IMR-90 (cell line): ENCODE measurements at regions not wholly inside any gene's neighbourhood (a gene's known extent, or its start where the extent isn't known, plus 50 kb on each side); places are given as distances from the start of the nearest gene placed in this dataset.

Source experiments
- ATAC-seq: fragments of 200-7000 bp; cut with Tn5 transposase; 2 replicates; pipeline ENCODE4 v1.9.1; 2020; ENCODE audit warnings: low read depth, mild to moderate bottlenecking, moderate library complexity
- BruUV-seq: library from RNA; stranded (reverse); fragments of 400-500 nt; replicated peaks from 2 replicates; lab custom pipeline; 2021; lab: Mats Ljungman, UMichigan
- CTCF ChIA-PET: fragments of 300-600 bp; formaldehyde crosslinking; extraction: SDS; loops from one replicate; lab custom pipeline; 2021; ENCODE audit warnings: antibody characterized with exemption; lab: Yijun Ruan, JAX
- POLR2A ChIA-PET: fragments of 300-600 bp; sonication (Branson Sonifier 250); formaldehyde crosslinking; loops from one replicate; lab custom pipeline; 2022; ENCODE audit warnings: antibody characterized with exemption; ENCODE audit not compliant: unreplicated experiment; lab: Charles Lee
- DNase-seq: peaks from one replicate; pipeline ENCODE4 v3.0.0; 2013
- H2AFZ ChIP-seq: replicated peaks from 2 replicates; pipeline ENCODE3; 2013; ENCODE audit warnings: low read length, mild to moderate bottlenecking; ENCODE audit not compliant: poor library complexity
- H2AK5ac ChIP-seq: 2 replicates; pipeline ENCODE4 v1.6.1; 2013; ENCODE audit warnings: low read depth, low read length, inconsistent platforms
- H2AK9ac ChIP-seq: replicated peaks from 2 replicates; pipeline ENCODE3; 2013; ENCODE audit warnings: mild to moderate bottlenecking, low read depth, low read length, moderate library complexity; ENCODE audit not compliant: poor library complexity
- H2BK120ac ChIP-seq: 2 replicates; pipeline ENCODE4 v1.6.1; 2013; ENCODE audit warnings: low read depth, low read length, inconsistent platforms
- H2BK15ac ChIP-seq: 3 replicates; pipeline ENCODE4 v1.6.1; 2013; ENCODE audit warnings: low read depth, low read length, inconsistent platforms
- H2BK20ac ChIP-seq: 2 replicates; pipeline ENCODE4 v1.6.1; 2013; ENCODE audit warnings: low read depth, mild to moderate bottlenecking, inconsistent platforms, low read length, moderate library complexity
- H2BK5ac ChIP-seq: 2 replicates; pipeline ENCODE4 v1.6.1; 2013; ENCODE audit warnings: mild to moderate bottlenecking, low read depth, low read length, inconsistent platforms; ENCODE audit not compliant: poor library complexity, severe bottlenecking
- H3K14ac ChIP-seq: replicated peaks from 2 replicates; pipeline ENCODE4 v1.6.1; 2013; ENCODE audit warnings: low read depth, low read length, inconsistent platforms
- H3K18ac ChIP-seq: 2 replicates; pipeline ENCODE4 v1.6.1; 2013; ENCODE audit warnings: low read depth, low read length, control low read depth
- H3K23ac ChIP-seq: 2 replicates; pipeline ENCODE4 v1.6.1; 2013; ENCODE audit warnings: low read depth, low read length, inconsistent platforms
- H3K27ac ChIP-seq: 2 replicates; pipeline ENCODE4 v1.5.1; 2013; ENCODE audit warnings: mild to moderate bottlenecking, control low read depth, low read length; ENCODE audit not compliant: insufficient read depth
- H3K27me3 ChIP-seq: 2 replicates; pipeline ENCODE4 v1.6.1; 2013; ENCODE audit warnings: low read length; ENCODE audit not compliant: control insufficient read depth, insufficient read depth
- H3K36me3 ChIP-seq: 2 replicates; pipeline ENCODE4 v1.6.1; 2013; ENCODE audit warnings: low read length, mixed read lengths; ENCODE audit not compliant: control insufficient read depth, insufficient read depth
- H3K4ac ChIP-seq: 2 replicates; pipeline ENCODE4 v1.6.1; 2013; ENCODE audit warnings: low read depth, low read length, inconsistent platforms
- H3K4me1 ChIP-seq: 2 replicates; pipeline ENCODE4 v1.6.1; 2013; ENCODE audit warnings: low read length, mixed read lengths; ENCODE audit not compliant: control insufficient read depth, insufficient read depth
- H3K4me2 ChIP-seq: 2 replicates; pipeline ENCODE4 v1.6.1; 2013; ENCODE audit warnings: low read depth, mild to moderate bottlenecking, control low read depth, low read length, moderate library complexity
- H3K4me3 ChIP-seq: 2 replicates; pipeline ENCODE4 v1.5.1; 2013; ENCODE audit warnings: low read depth, mild to moderate bottlenecking, control low read depth, low read length, moderate library complexity; ENCODE audit not compliant: insufficient read depth
- H3K56ac ChIP-seq: 2 replicates; pipeline ENCODE4 v1.6.1; 2013; ENCODE audit warnings: low read length, inconsistent platforms; ENCODE audit not compliant: insufficient read depth; ENCODE audit errors: extremely low read depth
- H3K79me1 ChIP-seq, 2 experiments: 2 replicates each; pipeline ENCODE4 v1.6.1; 2013; ENCODE audit warnings: low read length in 2 of 2, inconsistent platforms in 1 of 2, low read depth in 1 of 2
- H3K9ac ChIP-seq: 2 replicates; pipeline ENCODE4 v1.6.1; 2013; ENCODE audit warnings: low read depth, low read length, control low read depth
- H3K9me1 ChIP-seq: 2 replicates; pipeline ENCODE4 v1.6.1; 2013; ENCODE audit warnings: low read length, inconsistent platforms; ENCODE audit not compliant: insufficient read depth
- H3K9me3 ChIP-seq: 2 replicates; pipeline ENCODE4 v1.6.1; 2013; ENCODE audit warnings: low read length; ENCODE audit not compliant: control insufficient read depth, insufficient read depth
- H4K20me1 ChIP-seq: 2 replicates; pipeline ENCODE4 v1.6.1; 2013; ENCODE audit warnings: low read length, inconsistent platforms; ENCODE audit not compliant: insufficient read depth
- H4K5ac ChIP-seq: 2 replicates; pipeline ENCODE4 v1.6.1; 2013; ENCODE audit warnings: mild to moderate bottlenecking, low read depth, low read length, control low read depth
- H4K8ac ChIP-seq, 2 experiments: 2 replicates each; pipeline ENCODE4 v1.6.1; 2013; ENCODE audit warnings: low read depth in 2 of 2, low read length in 2 of 2, control low read depth in 1 of 2, inconsistent platforms in 1 of 2
- H4K91ac ChIP-seq: 2 replicates; pipeline ENCODE4 v1.6.1; 2013; ENCODE audit warnings: low read depth, low read length, inconsistent platforms; ENCODE audit not compliant: insufficient read depth
- BHLHE40 ChIP-seq: fragments of 150-350 bp; IDR thresholded peaks from 2 replicates; pipeline ENCODE4 v1.6.1; 2016; ENCODE audit warnings: mild to moderate bottlenecking, low read depth, low read length
- CHD1 ChIP-seq: IDR thresholded peaks from 2 replicates; pipeline ENCODE4 v1.6.1; 2012; ENCODE audit warnings: low read depth, low read length, improper control_type of control experiment
- CTCF ChIP-seq: conservative IDR thresholded peaks from 2 replicates; pipeline ENCODE4 v1.5.1; 2012; ENCODE audit warnings: mild to moderate bottlenecking, low read depth, low read length, improper control_type of control experiment
- ELK1 ChIP-seq: fragments of 150-350 bp; IDR thresholded peaks from 2 replicates; pipeline ENCODE4 v1.6.1; 2016; ENCODE audit warnings: low read depth, mild to moderate bottlenecking, low read length, moderate library complexity, borderline replicate concordance
- MAZ ChIP-seq: IDR thresholded peaks from 2 replicates; pipeline ENCODE4 v1.6.1; 2012; ENCODE audit warnings: low read depth, mild to moderate bottlenecking, low read length, improper control_type of control experiment, moderate library complexity, borderline replicate concordance
- NFE2L2 ChIP-seq: fragments of 150-350 bp; IDR thresholded peaks from 2 replicates; pipeline ENCODE4 v1.6.1; 2016; ENCODE audit warnings: low read depth, mild to moderate bottlenecking, low read length
- POLR2A ChIP-seq: IDR thresholded peaks from 2 replicates; pipeline ENCODE4 v1.6.1; 2012; ENCODE audit warnings: mild to moderate bottlenecking, low read depth, low read length
- RFX5 ChIP-seq: IDR thresholded peaks from 2 replicates; pipeline ENCODE4 v1.8.0; 2012; ENCODE audit warnings: low read depth, mild to moderate bottlenecking, low read length, moderate library complexity
- SMC3 ChIP-seq: fragments of 150-350 bp; IDR thresholded peaks from 2 replicates; pipeline ENCODE4 v1.6.1; 2016; ENCODE audit warnings: low read depth, mild to moderate bottlenecking, antibody characterized with exemption, low read length, moderate library complexity
- USF2 ChIP-seq: fragments of 150-350 bp; IDR thresholded peaks from 2 replicates; pipeline ENCODE4 v1.6.1; 2017; ENCODE audit warnings: mild to moderate bottlenecking, antibody characterized with exemption, low read length, low read depth
- dilution Hi-C: fragments of 300-500 bp; cut with HindIII; formaldehyde crosslinking; loops from one replicate; pipeline ENCODE4 v1.14.3; 2018; ENCODE audit warnings: low sequenced_read_pairs; ENCODE audit not compliant: unreplicated experiment
- in situ Hi-C: fragments of 300-500 bp; cut with MboI; formaldehyde crosslinking; loops from 3 replicates; pipeline ENCODE4 v1.14.3; 2019; ENCODE audit warnings: low sequenced_read_pairs, inconsistent platforms, mixed read lengths
- intact Hi-C: fragments of 100-400 bp; cut with micrococcal nuclease; formaldehyde crosslinking; loops from 2 replicates; pipeline ENCODE4 v1.10.0; 2022

- ATAC-seq: no peak
Measured at GRCh38 chr13:38418286-38418685, 68.6 kb downstream of the UFM1 start.

More at GRCh38 chr13:38418286-38418685, 68.6 kb downstream of the UFM1 start:
- Histone ChIP-seq H3K56ac (no peak overlapping the region), H3K4me2 (no peak overlapping the region), H3K4me3 (no peak overlapping the region), H3K23ac (no peak overlapping the region), H3K18ac (no peak overlapping the region), H2BK5ac (no peak overlapping the region), H3K4ac (no peak overlapping the region), H3K4me1 (no peaks in the 10 kb centered on the region), H2AFZ (no peak overlapping the region), H3K27ac (no peak overlapping the region), H2BK120ac (no peak overlapping the region), H3K36me3 (no peaks in the 10 kb centered on the region), H3K14ac (no peak overlapping the region), H2BK20ac (no peak overlapping the region), H4K91ac (no peak overlapping the region), H3K9me3 (no peaks in the 10 kb centered on the region), H3K79me1 (no peaks in the 10 kb centered on the region), H3K9ac (no peak overlapping the region), H3K27me3 (no peaks in the 10 kb centered on the region), H2AK9ac (no peak overlapping the region), H2AK5ac (no peak overlapping the region), H3K9me1 (no peaks in the 10 kb centered on the region), H4K5ac (no peak overlapping the region), H4K20me1 (no peaks in the 10 kb centered on the region), H4K8ac (no peak overlapping the region), H2BK15ac (no peak overlapping the region)
- CTCF ChIA-PET: no interaction called here
- dilution Hi-C loops (no loop called here), intact Hi-C loops (no loop called here), in situ Hi-C loops (no loop called here)
- no peak for DNase-seq
- POLR2A ChIA-PET: no interaction called here
- TF ChIP-seq POLR2A (no peak), MAZ (no peak), SMC3 (no peak), NFE2L2 (no peak), USF2 (no peak), BHLHE40 (no peak), ELK1 (no peak), CHD1 (no peak), RFX5 (no peak), CTCF (no peak)
- no TSS peak for BruUV-seq
